ENCODE measurements at regions not wholly inside any gene's neighbourhood (a gene's known extent, or its start where the extent isn't known, plus 50 kb on each side); places are given as distances from the start of the nearest gene placed in this dataset.

DNA sequence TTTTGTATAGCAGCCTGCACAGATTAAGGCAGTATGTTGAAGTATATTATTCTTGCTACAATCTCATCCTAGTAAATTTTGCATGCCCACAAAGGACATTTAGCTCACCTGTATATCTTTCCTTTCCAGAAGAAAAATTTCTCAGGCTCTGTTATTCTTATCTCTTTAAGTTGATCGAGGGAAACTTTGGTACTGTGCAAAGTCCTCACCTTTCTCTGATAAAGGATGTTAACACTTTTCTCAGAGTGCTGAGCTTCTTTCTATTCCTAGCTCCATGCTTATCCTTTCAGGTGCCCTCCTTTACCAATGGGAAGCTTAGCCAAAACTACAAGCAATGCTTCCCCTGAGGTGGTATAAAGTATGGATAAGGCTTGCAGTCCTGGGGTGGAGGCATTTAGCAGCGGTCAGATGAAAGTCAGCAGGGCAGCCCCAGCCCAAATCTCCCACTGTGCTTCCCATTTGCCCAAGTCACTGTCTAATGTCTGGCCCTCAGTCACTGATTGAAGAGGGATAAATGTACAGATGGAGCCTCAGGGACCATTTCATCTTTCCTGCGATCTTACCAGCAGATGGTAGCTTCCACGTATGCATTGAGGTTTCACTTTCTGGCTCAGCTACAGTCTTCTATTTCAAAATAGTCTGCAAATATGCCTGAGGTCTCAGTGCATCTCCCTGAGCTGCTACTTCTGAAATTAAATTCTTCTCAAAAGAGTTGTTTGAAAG is 127.8 kb upstream of the P2RY1 start:
- TF ChIP-seq SUZ12 (IDR thresholded peaks at IDR 0.05) (no peak), ELF4 (IDR thresholded peaks at IDR 0.05) (no peak), CTBP1 (IDR thresholded peaks at IDR 0.05; ENCODE audit: borderline replicate concordance) (no peak), HDGF (IDR thresholded peaks at IDR 0.05; ENCODE audit: borderline replicate concordance) (no peak), FOXM1 (IDR thresholded peaks at IDR 0.05; ENCODE audit: borderline replicate concordance) (no peak), FOXK2 (IDR thresholded peaks at IDR 0.05) (no peak), ZNF384 (IDR thresholded peaks at IDR 0.05) (no peak), LEF1 (IDR thresholded peaks at IDR 0.05; ENCODE audit: borderline replicate concordance) (no peak), ARNT (IDR thresholded peaks at IDR 0.05) (no peak), PKNOX1 (IDR thresholded peaks at IDR 0.05) (no peak), FOXA1 (IDR thresholded peaks at IDR 0.05) (no peak), SP1 (IDR thresholded peaks at IDR 0.05) (no peak), BHLHE40 (IDR thresholded peaks at IDR 0.05; ENCODE audit: borderline replicate concordance) (no peak), L3MBTL2 (conservative IDR thresholded peaks at IDR 0.05) (no peak), NFRKB (IDR thresholded peaks at IDR 0.05) (no peak), TARDBP (IDR thresholded peaks at IDR 0.05) (no peak)
- ChIA-PET POLR2A (no interaction called here), CTCF (no interaction called here)
- DNase-seq (ENCODE audit: extremely low spot score) = no peak

DNA sequence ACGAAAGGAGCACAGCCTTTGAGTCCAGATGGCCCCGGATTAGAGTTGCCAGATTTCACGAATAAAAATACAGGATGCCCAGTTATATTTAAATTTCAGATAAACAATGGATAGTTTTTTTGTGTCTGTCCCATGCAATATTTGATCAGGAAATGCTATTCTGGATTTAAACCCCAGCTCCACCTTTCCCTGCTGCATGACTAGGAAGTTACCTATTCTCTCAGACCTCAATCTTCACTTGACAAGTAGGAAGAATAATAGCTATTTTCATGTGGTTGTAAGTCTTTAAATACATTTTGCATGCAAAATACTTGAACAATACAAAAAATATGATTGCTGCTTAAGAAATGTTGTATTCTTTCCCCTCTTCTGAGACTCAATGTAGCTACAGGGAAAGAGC is 125.3 kb upstream of the P2RY1 start:
- TF ChIP-seq FOXM1 (IDR thresholded peaks at IDR 0.05; ENCODE audit: borderline replicate concordance) = no peak
- TF ChIP-seq ZNF384 (IDR thresholded peaks at IDR 0.05) = no peak
- no peak for TF ChIP-seq BHLHE40 (IDR thresholded peaks at IDR 0.05; ENCODE audit: borderline replicate concordance)
- TF ChIP-seq SUZ12 (IDR thresholded peaks at IDR 0.05) = no peak
- no peak for TF ChIP-seq PKNOX1 (IDR thresholded peaks at IDR 0.05)
- TF ChIP-seq TARDBP (IDR thresholded peaks at IDR 0.05) = no peak
- DNase-seq (ENCODE audit: extremely low spot score) = no peak
- ChIA-PET POLR2A (no interaction called here), CTCF (no interaction called here)

DNA sequence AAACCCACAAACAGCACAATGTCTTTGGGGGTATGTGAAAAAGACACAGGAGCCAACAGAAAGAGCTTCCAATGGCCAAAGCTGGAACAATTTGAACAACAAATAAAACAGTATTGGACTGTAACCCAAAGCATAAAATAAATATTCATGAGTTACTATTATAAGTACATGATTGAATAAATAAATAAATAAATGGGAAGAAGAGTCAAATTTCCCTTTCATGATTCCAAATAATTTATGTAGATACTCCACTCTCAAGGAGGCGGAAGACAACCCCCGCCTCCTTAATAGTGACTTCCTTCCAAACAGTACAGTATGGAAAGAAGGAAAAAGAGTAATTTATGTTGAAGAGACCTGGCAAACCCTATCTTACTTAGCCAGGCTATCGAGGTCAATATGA is 124.4 kb upstream of the P2RY1 start:
- TF ChIP-seq LEF1 (IDR thresholded peaks at IDR 0.05; ENCODE audit: borderline replicate concordance) (no peak), FOXA1 (IDR thresholded peaks at IDR 0.05) (no peak), NFRKB (IDR thresholded peaks at IDR 0.05) (no peak), FOXM1 (IDR thresholded peaks at IDR 0.05; ENCODE audit: borderline replicate concordance) (no peak), L3MBTL2 (conservative IDR thresholded peaks at IDR 0.05) (no peak), SP1 (IDR thresholded peaks at IDR 0.05) (no peak), ARNT (IDR thresholded peaks at IDR 0.05) (no peak), PKNOX1 (IDR thresholded peaks at IDR 0.05) (no peak), ELF4 (IDR thresholded peaks at IDR 0.05) (no peak), BHLHE40 (IDR thresholded peaks at IDR 0.05; ENCODE audit: borderline replicate concordance) (no peak), FOXK2 (IDR thresholded peaks at IDR 0.05) (no peak), CTBP1 (IDR thresholded peaks at IDR 0.05; ENCODE audit: borderline replicate concordance) (no peak), SUZ12 (IDR thresholded peaks at IDR 0.05) (no peak), HDGF (IDR thresholded peaks at IDR 0.05; ENCODE audit: borderline replicate concordance) (no peak), TARDBP (IDR thresholded peaks at IDR 0.05) (no peak), ZNF384 (IDR thresholded peaks at IDR 0.05) (no peak)
- no peak for DNase-seq (ENCODE audit: extremely low spot score)
- CTCF ChIA-PET = no interaction called here
- POLR2A ChIA-PET = no interaction called here

DNA sequence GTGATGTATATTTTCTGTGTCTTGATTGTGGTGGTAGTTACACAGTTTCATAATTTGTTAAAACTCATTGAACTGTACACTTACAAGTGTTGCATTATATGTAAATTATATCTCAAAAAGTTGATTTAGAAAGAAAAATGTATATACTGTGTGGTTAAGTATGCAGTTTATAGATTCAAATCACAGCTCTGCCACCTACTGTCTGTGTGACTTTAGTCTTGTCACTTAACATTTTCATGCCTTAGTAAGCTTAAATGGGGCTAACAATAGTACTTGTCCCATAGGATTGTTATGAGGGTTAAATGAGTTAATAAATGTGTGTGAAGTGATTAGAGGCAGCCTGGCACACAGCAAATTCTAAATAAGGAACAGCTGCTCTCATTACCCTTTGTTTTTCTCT is 120.9 kb upstream of the P2RY1 start:
- TF ChIP-seq FOXK2 (IDR thresholded peaks at IDR 0.05) (no peak), BHLHE40 (IDR thresholded peaks at IDR 0.05; ENCODE audit: borderline replicate concordance) (no peak), NFRKB (IDR thresholded peaks at IDR 0.05) (no peak)
- CTCF ChIA-PET = no interaction called here
- no peak for DNase-seq (ENCODE audit: extremely low spot score)
- POLR2A ChIA-PET = no interaction called here

- ChIA-PET CTCF (no interaction called here), POLR2A (no interaction called here)
- DNase-seq (ENCODE audit: extremely low spot score) = no peak
- no peak for TF ChIP-seq FOXK2 (IDR thresholded peaks at IDR 0.05)
- no peak for TF ChIP-seq PKNOX1 (IDR thresholded peaks at IDR 0.05)
- TF ChIP-seq FOXA1 (IDR thresholded peaks at IDR 0.05) = no peak
- TF ChIP-seq L3MBTL2 (conservative IDR thresholded peaks at IDR 0.05) = no peak
- TF ChIP-seq SP1 (IDR thresholded peaks at IDR 0.05) = no peak
- TF ChIP-seq FOXM1 (IDR thresholded peaks at IDR 0.05; ENCODE audit: borderline replicate concordance) = no peak
- TF ChIP-seq ELF4 (IDR thresholded peaks at IDR 0.05) = no peak
- TF ChIP-seq LEF1 (IDR thresholded peaks at IDR 0.05; ENCODE audit: borderline replicate concordance) = no peak
- TF ChIP-seq ZNF384 (IDR thresholded peaks at IDR 0.05) = no peak
- no peak for TF ChIP-seq NFRKB (IDR thresholded peaks at IDR 0.05)
Observed at GRCh38 chr3:152714507-152714906, 120.4 kb upstream of the P2RY1 start.

GRCh38 chr3:152717252-152717651 is 117.7 kb upstream of the P2RY1 start:
- DNase-seq (ENCODE audit: extremely low spot score) = no peak
- TF ChIP-seq SUZ12 (IDR thresholded peaks at IDR 0.05) = no peak
- TF ChIP-seq NFRKB (IDR thresholded peaks at IDR 0.05) = no peak
- no peak for TF ChIP-seq LEF1 (IDR thresholded peaks at IDR 0.05; ENCODE audit: borderline replicate concordance)
- TF ChIP-seq HDGF (IDR thresholded peaks at IDR 0.05; ENCODE audit: borderline replicate concordance) = no peak
- no peak for TF ChIP-seq FOXM1 (IDR thresholded peaks at IDR 0.05; ENCODE audit: borderline replicate concordance)
- TF ChIP-seq ARNT (IDR thresholded peaks at IDR 0.05) = no peak
- no peak for TF ChIP-seq BHLHE40 (IDR thresholded peaks at IDR 0.05; ENCODE audit: borderline replicate concordance)
- no peak for TF ChIP-seq FOXA1 (IDR thresholded peaks at IDR 0.05)
- TF ChIP-seq CTBP1 (IDR thresholded peaks at IDR 0.05; ENCODE audit: borderline replicate concordance) = no peak
- no peak for TF ChIP-seq ELF4 (IDR thresholded peaks at IDR 0.05)
- TF ChIP-seq FOXK2 (IDR thresholded peaks at IDR 0.05) = no peak
- no peak for TF ChIP-seq SP1 (IDR thresholded peaks at IDR 0.05)
- no peak for TF ChIP-seq L3MBTL2 (conservative IDR thresholded peaks at IDR 0.05)
- no peak for TF ChIP-seq ZNF384 (IDR thresholded peaks at IDR 0.05)
- TF ChIP-seq PKNOX1 (IDR thresholded peaks at IDR 0.05) = no peak
- no peak for TF ChIP-seq TARDBP (IDR thresholded peaks at IDR 0.05)
- ChIA-PET CTCF (no interaction called here), POLR2A (no interaction called here)
